MM.1S (cell line): ENCODE measurements at regions not wholly inside any gene's neighbourhood (a gene's known extent, or its start where the extent isn't known, plus 50 kb on each side); places are given as distances from the start of the nearest gene placed in this dataset.

Experiments used
- DNase-seq: peaks from one replicate; pipeline ENCODE4 v3.0.0-alpha.2; 2015
- H2AFZ ChIP-seq: fragments of 300-600 bp; sonication (generic); 2 replicates; pipeline ENCODE4 v1.6.0; 2016; ENCODE audit warnings: antibody characterized with exemption, low read length
- H3F3A ChIP-seq: fragments of 300-600 bp; sonication (generic); 2 replicates; pipeline ENCODE4 v1.6.1; 2016; ENCODE audit warnings: mild to moderate bottlenecking, antibody characterized with exemption, low read length, moderate library complexity, mixed read lengths; ENCODE audit not compliant: insufficient read depth
- H3K27ac ChIP-seq: fragments of 300-600 bp; sonication (generic); 2 replicates; pipeline ENCODE4 v1.5.1; 2016; ENCODE audit warnings: mild to moderate bottlenecking, low read length
- H3K27me3 ChIP-seq: fragments of 300-600 bp; sonication (generic); replicated peaks from 2 replicates; pipeline ENCODE4 v1.6.0; 2016; ENCODE audit warnings: low read length; ENCODE audit not compliant: insufficient read depth
- H3K36me3 ChIP-seq: fragments of 300-600 bp; sonication (generic); replicated peaks from 2 replicates; pipeline ENCODE4 v1.6.1; 2016; ENCODE audit warnings: mild to moderate bottlenecking, low read length, mixed read lengths; ENCODE audit not compliant: insufficient read depth
- H3K4me1 ChIP-seq: fragments of 300-600 bp; sonication (generic); 2 replicates; pipeline ENCODE4 v1.6.1; 2016; ENCODE audit warnings: low read length, mixed read lengths
- H3K4me2 ChIP-seq: fragments of 300-600 bp; sonication (generic); 2 replicates; pipeline ENCODE4 v1.6.0; 2016; ENCODE audit warnings: low read depth, low read length
- H3K4me3 ChIP-seq: fragments of 300-600 bp; sonication (generic); 2 replicates; pipeline ENCODE4 v1.5.1; 2016; ENCODE audit warnings: low read length, mixed read lengths
- H3K79me2 ChIP-seq: fragments of 300-600 bp; sonication (generic); 2 replicates; pipeline ENCODE4 v1.6.1; 2016; ENCODE audit warnings: mixed run types, low read length, mixed read lengths
- H3K9ac ChIP-seq: fragments of 300-600 bp; sonication (generic); 2 replicates; pipeline ENCODE4 v1.6.1; 2016; ENCODE audit warnings: low read length, mixed read lengths
- H3K9me2 ChIP-seq: fragments of 300-600 bp; sonication (generic); replicated peaks from 2 replicates; pipeline ENCODE4 v1.6.1; 2016; ENCODE audit warnings: mild to moderate bottlenecking, low read length, mixed read lengths; ENCODE audit not compliant: insufficient read depth
- H3K9me3 ChIP-seq: fragments of 300-600 bp; sonication (generic); replicated peaks from 2 replicates; pipeline ENCODE4 v1.6.1; 2016; ENCODE audit warnings: mild to moderate bottlenecking, low read length, mixed read lengths; ENCODE audit not compliant: insufficient read depth
- H4K20me1 ChIP-seq: fragments of 300-600 bp; sonication (generic); 2 replicates; pipeline ENCODE4 v1.6.1; 2016; ENCODE audit warnings: mild to moderate bottlenecking, low read length, moderate library complexity, mixed read lengths; ENCODE audit not compliant: insufficient read depth
- EZH2 ChIP-seq: fragments of 300-600 bp; sonication (generic); optimal IDR thresholded peaks from 2 replicates; pipeline ENCODE3; 2017; ENCODE audit warnings: low read depth, mild to moderate bottlenecking, antibody characterized with exemption, low read length, mixed read lengths
- EZH2phosphoT487 ChIP-seq: fragments of 300-600 bp; sonication (generic); IDR thresholded peaks from 2 replicates; pipeline ENCODE4 v1.6.1; 2018; ENCODE audit warnings: antibody characterized with exemption, low read length
- TF ChIP-seq, protein P1 (sequence below): fragments of 300-600 bp; sonication (generic); IDR thresholded peaks from 2 replicates; pipeline ENCODE4 v1.5.1; 2016; ENCODE audit warnings: antibody characterized with exemption, low read length, mixed read lengths

GRCh38 chr3:164620423-164620822 is 457.9 kb downstream of the SI start:
- no peaks in the 10 kb centered on the region for H3F3A ChIP-seq
- H3K9me3 ChIP-seq = no peaks in the 10 kb centered on the region
- no peaks in the 10 kb centered on the region for H3K79me2 ChIP-seq
- H3K36me3 ChIP-seq = no peaks in the 10 kb centered on the region
- H3K27me3 ChIP-seq = no peaks in the 10 kb centered on the region
- H3K4me2 ChIP-seq = no peak overlapping the region
- TF ChIP-seq EZH2phosphoT487 (no peak), EZH2 (no peak)
- TF ChIP-seq, protein P1, sequence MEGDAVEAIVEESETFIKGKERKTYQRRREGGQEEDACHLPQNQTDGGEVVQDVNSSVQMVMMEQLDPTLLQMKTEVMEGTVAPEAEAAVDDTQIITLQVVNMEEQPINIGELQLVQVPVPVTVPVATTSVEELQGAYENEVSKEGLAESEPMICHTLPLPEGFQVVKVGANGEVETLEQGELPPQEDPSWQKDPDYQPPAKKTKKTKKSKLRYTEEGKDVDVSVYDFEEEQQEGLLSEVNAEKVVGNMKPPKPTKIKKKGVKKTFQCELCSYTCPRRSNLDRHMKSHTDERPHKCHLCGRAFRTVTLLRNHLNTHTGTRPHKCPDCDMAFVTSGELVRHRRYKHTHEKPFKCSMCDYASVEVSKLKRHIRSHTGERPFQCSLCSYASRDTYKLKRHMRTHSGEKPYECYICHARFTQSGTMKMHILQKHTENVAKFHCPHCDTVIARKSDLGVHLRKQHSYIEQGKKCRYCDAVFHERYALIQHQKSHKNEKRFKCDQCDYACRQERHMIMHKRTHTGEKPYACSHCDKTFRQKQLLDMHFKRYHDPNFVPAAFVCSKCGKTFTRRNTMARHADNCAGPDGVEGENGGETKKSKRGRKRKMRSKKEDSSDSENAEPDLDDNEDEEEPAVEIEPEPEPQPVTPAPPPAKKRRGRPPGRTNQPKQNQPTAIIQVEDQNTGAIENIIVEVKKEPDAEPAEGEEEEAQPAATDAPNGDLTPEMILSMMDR = no peak
- no peak overlapping the region for H3K27ac ChIP-seq
- no peaks in the 10 kb centered on the region for H4K20me1 ChIP-seq
- no peak for DNase-seq
- H3K4me1 ChIP-seq = no peaks in the 10 kb centered on the region
- H3K4me3 ChIP-seq = no peak overlapping the region
- H3K9ac ChIP-seq = no peak overlapping the region
- H3K9me2 ChIP-seq = no peaks in the 10 kb centered on the region
- H2AFZ ChIP-seq = no peak overlapping the region

- Histone ChIP-seq H3K79me2 (no peaks in the 10 kb centered on the region), H3K9me3 (no peaks in the 10 kb centered on the region), H3K27ac (peak overlapping the region; percentile 72), H3K36me3 (no peaks in the 10 kb centered on the region), H3K27me3 (no peaks in the 10 kb centered on the region), H3K4me3 (peak overlapping the region; percentile 37; the same call in 1 of the 2 replicates), H3F3A (peaks cover 29% of the 10 kb centered on the region), H3K9ac (peak overlapping the region; percentile 40; the same call in 1 of the 2 replicates), H3K4me1 (peaks cover 42% of the 10 kb centered on the region), H3K4me2 (peak overlapping the region; percentile 61), H2AFZ (peak overlapping the region; percentile 78), H4K20me1 (no peaks in the 10 kb centered on the region), H3K9me2 (no peaks in the 10 kb centered on the region)
- DNase-seq = peak; percentile 81
- TF ChIP-seq EZH2phosphoT487 (no peak), EZH2 (no peak)
- TF ChIP-seq, protein P1 = no peak
Observed at GRCh38 chr3:164612751-164613150, 465.5 kb downstream of the SI start.

DNA sequence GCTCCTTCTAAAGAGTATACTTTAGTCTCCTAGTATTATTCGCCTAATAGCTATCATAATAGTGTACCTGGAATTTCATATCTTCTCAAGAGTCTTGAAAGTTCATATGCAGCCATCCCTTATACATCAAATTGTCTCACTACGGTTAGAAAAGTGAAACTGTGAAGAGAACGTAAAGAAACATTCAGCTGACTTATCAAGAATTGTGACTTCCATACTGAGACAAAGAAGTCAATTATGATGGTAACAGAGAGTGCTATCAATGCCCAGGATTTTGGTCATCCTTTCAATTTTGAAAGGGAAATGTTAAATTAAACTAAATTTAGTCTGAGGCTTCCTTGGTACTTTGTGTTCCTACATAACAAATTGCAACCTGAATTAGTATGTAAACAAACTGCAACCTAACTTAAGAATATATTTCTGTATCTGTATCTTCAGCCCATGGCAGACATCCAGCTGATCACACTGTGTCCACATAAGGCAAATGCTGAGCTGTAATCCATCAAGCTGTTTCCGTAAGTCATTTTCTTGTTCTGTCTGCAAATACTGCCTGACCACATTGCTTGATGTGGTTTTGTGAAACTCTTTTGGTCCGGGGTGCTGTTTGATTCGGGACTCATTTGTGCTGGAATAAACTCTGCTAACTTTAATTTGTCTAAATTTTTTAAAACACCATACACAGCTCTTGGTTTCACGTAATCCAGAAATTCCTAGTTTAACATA is 469.6 kb downstream of the SI start:
- DNase-seq = peak; percentile 84
- Histone ChIP-seq H3K79me2 (no peaks in the 10 kb centered on the region), H3K27me3 (no peaks in the 10 kb centered on the region), H3K4me2 (peak overlapping the region; percentile 44), H3F3A (peaks cover 26% of the 10 kb centered on the region), H4K20me1 (no peaks in the 10 kb centered on the region), H3K27ac (peak overlapping the region; percentile 30; the same call in 1 of the 2 replicates), H3K9me3 (no peaks in the 10 kb centered on the region), H3K4me3 (peak overlapping the region; percentile 20), H3K36me3 (no peaks in the 10 kb centered on the region), H3K9me2 (no peaks in the 10 kb centered on the region), H3K4me1 (peaks cover 35% of the 10 kb centered on the region), H2AFZ (peak overlapping the region; percentile 9), H3K9ac (no peak overlapping the region; the same call in 1 of the 2 replicates)
- TF ChIP-seq, protein P1 = no peak
- TF ChIP-seq EZH2phosphoT487 = no peak
